Liver (tissue), 8 donors: ENCODE measurements at regions not wholly inside any gene's neighbourhood (a gene's known extent, or its start where the extent isn't known, plus 50 kb on each side); places are given as distances from the start of the nearest gene placed in this dataset.
A peak's percentile ranks its signal among the peaks of the same experiment; 100 is the strongest.

Experiments
- DNase-seq: peaks from one replicate; pipeline ENCODE4 v3.0.0-alpha.2; 2017; ENCODE audit warnings: low spot score
- H3K27ac ChIP-seq, 2 donors: one replicate each; pipeline ENCODE4 v1.7.0; 2013; ENCODE audit warnings: inconsistent platforms in 2 of 2, low read length in 2 of 2, control low read depth in 1 of 2, low read depth in 1 of 2, mild to moderate bottlenecking in 1 of 2
- H3K27me3 ChIP-seq, 4 donors: one replicate each; pipeline versions ENCODE4 v1.6.1 to v1.7.0; 2013; ENCODE audit warnings: low read length in 3 of 4, inconsistent platforms in 1 of 4, mild to moderate bottlenecking in 1 of 4, moderate library complexity in 1 of 4; ENCODE audit not compliant: control insufficient read depth in 4 of 4, insufficient read depth in 4 of 4
- H3K36me3 ChIP-seq, 4 donors: one replicate each; pipeline versions ENCODE4 v1.6.1 to v1.7.0; 2013; ENCODE audit warnings: low read length in 3 of 4, mild to moderate bottlenecking in 3 of 4, low read depth in 1 of 4, moderate library complexity in 1 of 4; ENCODE audit not compliant: control insufficient read depth in 4 of 4, insufficient read depth in 3 of 4
- H3K4me1 ChIP-seq, 4 donors: one replicate each; pipeline versions ENCODE4 v1.6.1 to v1.7.0; 2013; ENCODE audit warnings: low read length in 3 of 4, mild to moderate bottlenecking in 3 of 4, moderate library complexity in 1 of 4; ENCODE audit not compliant: control insufficient read depth in 4 of 4, insufficient read depth in 4 of 4
- H3K4me3 ChIP-seq, 3 donors: one replicate each; pipeline versions ENCODE4 v1.6.1 to v1.7.0; 2013; ENCODE audit warnings: low read length in 3 of 3, control low read depth in 1 of 3, low read depth in 1 of 3, mild to moderate bottlenecking in 1 of 3
- H3K9ac ChIP-seq, 2 donors: one replicate each; pipeline ENCODE4 v1.7.0; 2013; ENCODE audit warnings: low read length in 2 of 2, mild to moderate bottlenecking in 2 of 2, moderate library complexity in 2 of 2, control low read depth in 1 of 2, low read depth in 1 of 2
- H3K9me3 ChIP-seq, 4 donors: one replicate each; pipeline versions ENCODE4 v1.6.1 to v1.7.0; 2013; ENCODE audit warnings: low read length in 3 of 4; ENCODE audit not compliant: control insufficient read depth in 4 of 4
- FOXA1 ChIP-seq: IDR thresholded peaks from 2 replicates; pipeline ENCODE4 v1.6.1; 2016; ENCODE audit warnings: antibody characterized with exemption
- FOXA2 ChIP-seq: IDR thresholded peaks from 2 replicates; pipeline ENCODE4 v1.6.1; 2016; ENCODE audit warnings: antibody characterized with exemption
- GABPA ChIP-seq, 2 donors: IDR thresholded peaks in 1 of 2; conservative IDR thresholded peaks in 1 of 2; 2 replicates each; pipeline ENCODE4 v1.6.1; 2016; ENCODE audit warnings: antibody characterized with exemption in 2 of 2, mild to moderate bottlenecking in 1 of 2, moderate library complexity in 1 of 2
- HNF4A ChIP-seq, 2 donors: conservative IDR thresholded peaks; 2 replicates each; pipeline ENCODE4 v1.6.1; 2016; ENCODE audit warnings: antibody characterized with exemption in 2 of 2, mild to moderate bottlenecking in 2 of 2
- HNF4G ChIP-seq: IDR thresholded peaks from 2 replicates; pipeline ENCODE4 v1.6.1; 2016; ENCODE audit warnings: antibody characterized with exemption
- JUND ChIP-seq, 2 donors: IDR thresholded peaks; 2 replicates each; pipeline ENCODE4 v1.6.1; 2016; ENCODE audit warnings: antibody characterized with exemption in 2 of 2
- NR2F2 ChIP-seq: IDR thresholded peaks from 2 replicates; pipeline ENCODE4 v1.6.1; 2016; ENCODE audit warnings: antibody characterized with exemption
- RAD21 ChIP-seq, 2 donors: IDR thresholded peaks; 2 replicates each; pipeline ENCODE4 v1.6.1; 2016; ENCODE audit warnings: antibody characterized with exemption in 2 of 2, mild to moderate bottlenecking in 2 of 2
- RXRA ChIP-seq, 2 donors: IDR thresholded peaks; 2 replicates each; pipeline ENCODE4 v1.6.1; 2017 to 2018; ENCODE audit warnings: antibody characterized with exemption in 2 of 2, mild to moderate bottlenecking in 1 of 2
- SP1 ChIP-seq: IDR thresholded peaks from 2 replicates; pipeline ENCODE4 v1.6.1; 2018; ENCODE audit warnings: antibody characterized with exemption, mild to moderate bottlenecking
- TAF1 ChIP-seq: conservative IDR thresholded peaks from 2 replicates; pipeline ENCODE4 v1.6.1; 2016; ENCODE audit warnings: antibody characterized with exemption, mild to moderate bottlenecking
- YY1 ChIP-seq: IDR thresholded peaks from 2 replicates; pipeline ENCODE4 v1.6.1; 2016; ENCODE audit warnings: antibody characterized with exemption, mild to moderate bottlenecking
- WGBS: extraction: QIAGEN DNeasy Blood & Tissue Kit; methylation state at CpG from one replicate; pipeline ENCODE4 v1.1.7; 2013; 5-methylcytosine and 5-hydroxymethylcytosine counted together
- TF ChIP-seq, protein P1 (sequence below): fragments of 150-350 bp; IDR thresholded peaks from 2 replicates; pipeline ENCODE4 v1.5.1; 2017; ENCODE audit warnings: improper control_type of control experiment, low read depth, low read length; ENCODE audit not compliant: missing input control
- TF ChIP-seq, protein P2 (sequence below): IDR thresholded peaks from 2 replicates; pipeline ENCODE4 v1.6.1; 2016; ENCODE audit warnings: antibody characterized with exemption
- TF ChIP-seq, protein P3 (sequence below): IDR thresholded peaks from 2 replicates; pipeline ENCODE4 v1.6.1; 2016; ENCODE audit warnings: antibody characterized with exemption, mild to moderate bottlenecking
- TF ChIP-seq, protein P4 (sequence below): IDR thresholded peaks from 2 replicates; pipeline ENCODE4 v1.6.1; 2016; ENCODE audit warnings: antibody characterized with exemption
- donor health status: healthy.
- donor health status: healthy.
- donor health status: healthy.
- donor health status: healthy.
- donor health status: healthy.

DNA sequence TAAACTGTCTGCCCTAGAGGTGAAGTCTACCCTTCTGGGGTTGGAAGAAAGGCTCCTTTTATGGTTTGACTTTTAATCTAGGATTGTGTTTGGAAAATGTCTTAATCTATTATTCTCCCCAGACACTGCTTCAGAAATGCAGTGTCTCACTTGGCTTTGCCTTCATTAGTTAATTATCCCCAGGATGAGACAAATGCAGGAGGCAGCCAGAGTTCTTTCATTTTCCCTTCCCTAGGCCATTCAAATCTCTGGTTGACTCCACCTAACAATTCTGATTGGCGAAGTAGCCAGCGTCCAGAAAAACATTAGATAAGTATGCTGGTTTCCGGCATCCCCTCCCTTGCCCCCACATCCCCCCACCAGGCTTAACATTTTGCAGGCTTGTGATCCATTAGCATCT lies 325.8 kb upstream of the PBX1 start:
- H3K4me3 ChIP-seq = no peak overlapping the region
- 71% methylated on average over 3 of the region's 3 CpGs for WGBS
- H3K9me3 ChIP-seq = no peaks in the 10 kb centered on the region
- TF ChIP-seq, protein P1, sequence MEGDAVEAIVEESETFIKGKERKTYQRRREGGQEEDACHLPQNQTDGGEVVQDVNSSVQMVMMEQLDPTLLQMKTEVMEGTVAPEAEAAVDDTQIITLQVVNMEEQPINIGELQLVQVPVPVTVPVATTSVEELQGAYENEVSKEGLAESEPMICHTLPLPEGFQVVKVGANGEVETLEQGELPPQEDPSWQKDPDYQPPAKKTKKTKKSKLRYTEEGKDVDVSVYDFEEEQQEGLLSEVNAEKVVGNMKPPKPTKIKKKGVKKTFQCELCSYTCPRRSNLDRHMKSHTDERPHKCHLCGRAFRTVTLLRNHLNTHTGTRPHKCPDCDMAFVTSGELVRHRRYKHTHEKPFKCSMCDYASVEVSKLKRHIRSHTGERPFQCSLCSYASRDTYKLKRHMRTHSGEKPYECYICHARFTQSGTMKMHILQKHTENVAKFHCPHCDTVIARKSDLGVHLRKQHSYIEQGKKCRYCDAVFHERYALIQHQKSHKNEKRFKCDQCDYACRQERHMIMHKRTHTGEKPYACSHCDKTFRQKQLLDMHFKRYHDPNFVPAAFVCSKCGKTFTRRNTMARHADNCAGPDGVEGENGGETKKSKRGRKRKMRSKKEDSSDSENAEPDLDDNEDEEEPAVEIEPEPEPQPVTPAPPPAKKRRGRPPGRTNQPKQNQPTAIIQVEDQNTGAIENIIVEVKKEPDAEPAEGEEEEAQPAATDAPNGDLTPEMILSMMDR = no peak
- TF ChIP-seq GABPA (IDR thresholded peaks at IDR 0.05 in 1 of 2, conservative IDR thresholded peaks at IDR 0.05 in 1 of 2) = no peak
- no peak for TF ChIP-seq HNF4G
- no peak for TF ChIP-seq JUND (IDR thresholded peaks at IDR 0.05)
- TF ChIP-seq TAF1 = no peak
- no peak for TF ChIP-seq FOXA1
- TF ChIP-seq, protein P2, sequence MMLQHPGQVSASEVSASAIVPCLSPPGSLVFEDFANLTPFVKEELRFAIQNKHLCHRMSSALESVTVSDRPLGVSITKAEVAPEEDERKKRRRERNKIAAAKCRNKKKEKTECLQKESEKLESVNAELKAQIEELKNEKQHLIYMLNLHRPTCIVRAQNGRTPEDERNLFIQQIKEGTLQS = no peak
- TF ChIP-seq, protein P3, sequence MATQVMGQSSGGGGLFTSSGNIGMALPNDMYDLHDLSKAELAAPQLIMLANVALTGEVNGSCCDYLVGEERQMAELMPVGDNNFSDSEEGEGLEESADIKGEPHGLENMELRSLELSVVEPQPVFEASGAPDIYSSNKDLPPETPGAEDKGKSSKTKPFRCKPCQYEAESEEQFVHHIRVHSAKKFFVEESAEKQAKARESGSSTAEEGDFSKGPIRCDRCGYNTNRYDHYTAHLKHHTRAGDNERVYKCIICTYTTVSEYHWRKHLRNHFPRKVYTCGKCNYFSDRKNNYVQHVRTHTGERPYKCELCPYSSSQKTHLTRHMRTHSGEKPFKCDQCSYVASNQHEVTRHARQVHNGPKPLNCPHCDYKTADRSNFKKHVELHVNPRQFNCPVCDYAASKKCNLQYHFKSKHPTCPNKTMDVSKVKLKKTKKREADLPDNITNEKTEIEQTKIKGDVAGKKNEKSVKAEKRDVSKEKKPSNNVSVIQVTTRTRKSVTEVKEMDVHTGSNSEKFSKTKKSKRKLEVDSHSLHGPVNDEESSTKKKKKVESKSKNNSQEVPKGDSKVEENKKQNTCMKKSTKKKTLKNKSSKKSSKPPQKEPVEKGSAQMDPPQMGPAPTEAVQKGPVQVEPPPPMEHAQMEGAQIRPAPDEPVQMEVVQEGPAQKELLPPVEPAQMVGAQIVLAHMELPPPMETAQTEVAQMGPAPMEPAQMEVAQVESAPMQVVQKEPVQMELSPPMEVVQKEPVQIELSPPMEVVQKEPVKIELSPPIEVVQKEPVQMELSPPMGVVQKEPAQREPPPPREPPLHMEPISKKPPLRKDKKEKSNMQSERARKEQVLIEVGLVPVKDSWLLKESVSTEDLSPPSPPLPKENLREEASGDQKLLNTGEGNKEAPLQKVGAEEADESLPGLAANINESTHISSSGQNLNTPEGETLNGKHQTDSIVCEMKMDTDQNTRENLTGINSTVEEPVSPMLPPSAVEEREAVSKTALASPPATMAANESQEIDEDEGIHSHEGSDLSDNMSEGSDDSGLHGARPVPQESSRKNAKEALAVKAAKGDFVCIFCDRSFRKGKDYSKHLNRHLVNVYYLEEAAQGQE = no peak
- TF ChIP-seq HNF4A (conservative IDR thresholded peaks at IDR 0.05) = no peak
- no peak for TF ChIP-seq SP1
- no peak for TF ChIP-seq FOXA2
- no peaks in the 10 kb centered on the region for H3K4me1 ChIP-seq
- H3K9ac ChIP-seq = no peak overlapping the region
- H3K36me3 ChIP-seq = no peaks in the 10 kb centered on the region
- H3K27ac ChIP-seq = no peak overlapping the region
- no peak for DNase-seq
- H3K27me3 ChIP-seq = no peaks in the 10 kb centered on the region

DNA sequence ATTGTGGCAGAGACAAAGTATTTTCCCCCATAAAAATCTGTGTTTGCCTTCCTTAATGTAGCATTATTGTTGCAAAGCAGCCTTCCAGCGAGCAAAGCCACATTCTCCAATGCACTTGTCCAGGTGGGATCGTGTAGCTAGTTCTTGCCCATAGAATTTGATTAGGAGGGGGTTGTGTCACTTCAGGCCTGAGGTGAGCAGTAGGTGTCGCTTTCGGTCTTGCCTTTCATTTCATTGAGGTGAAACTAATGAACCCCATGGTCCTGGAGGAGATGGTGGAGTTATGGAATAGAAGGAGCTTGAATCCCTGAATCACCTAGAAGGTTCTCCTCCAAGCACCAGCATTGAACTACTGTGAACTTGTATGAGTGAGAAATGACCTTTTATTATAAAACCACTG lies 318.9 kb upstream of the PBX1 start:
- Histone ChIP-seq H3K4me3 (no peak overlapping the region), H3K36me3 (no peaks in the 10 kb centered on the region), H3K4me1 (no peaks in the 10 kb centered on the region), H3K27me3 (no peaks in the 10 kb centered on the region), H3K9ac (no peak overlapping the region), H3K27ac (no peak overlapping the region), H3K9me3 (no peaks in the 10 kb centered on the region)
- TF ChIP-seq HNF4A (conservative IDR thresholded peaks at IDR 0.05) = no peak
- TF ChIP-seq YY1 = no peak
- TF ChIP-seq JUND (IDR thresholded peaks at IDR 0.05) = no peak
- TF ChIP-seq RAD21 (IDR thresholded peaks at IDR 0.05) = peak; percentile 52 to 74
- TF ChIP-seq FOXA1 = no peak
- TF ChIP-seq, protein P3 = no peak
- TF ChIP-seq FOXA2 = no peak
- no peak for TF ChIP-seq NR2F2
- no peak for TF ChIP-seq TAF1
- TF ChIP-seq, protein P1 = peak; percentile 6
- no peak for TF ChIP-seq SP1
- TF ChIP-seq, protein P4, sequence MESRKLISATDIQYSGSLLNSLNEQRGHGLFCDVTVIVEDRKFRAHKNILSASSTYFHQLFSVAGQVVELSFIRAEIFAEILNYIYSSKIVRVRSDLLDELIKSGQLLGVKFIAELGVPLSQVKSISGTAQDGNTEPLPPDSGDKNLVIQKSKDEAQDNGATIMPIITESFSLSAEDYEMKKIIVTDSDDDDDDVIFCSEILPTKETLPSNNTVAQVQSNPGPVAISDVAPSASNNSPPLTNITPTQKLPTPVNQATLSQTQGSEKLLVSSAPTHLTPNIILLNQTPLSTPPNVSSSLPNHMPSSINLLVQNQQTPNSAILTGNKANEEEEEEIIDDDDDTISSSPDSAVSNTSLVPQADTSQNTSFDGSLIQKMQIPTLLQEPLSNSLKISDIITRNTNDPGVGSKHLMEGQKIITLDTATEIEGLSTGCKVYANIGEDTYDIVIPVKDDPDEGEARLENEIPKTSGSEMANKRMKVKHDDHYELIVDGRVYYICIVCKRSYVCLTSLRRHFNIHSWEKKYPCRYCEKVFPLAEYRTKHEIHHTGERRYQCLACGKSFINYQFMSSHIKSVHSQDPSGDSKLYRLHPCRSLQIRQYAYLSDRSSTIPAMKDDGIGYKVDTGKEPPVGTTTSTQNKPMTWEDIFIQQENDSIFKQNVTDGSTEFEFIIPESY = no peak
- TF ChIP-seq HNF4G = no peak
- TF ChIP-seq, protein P2 = no peak
- TF ChIP-seq RXRA (IDR thresholded peaks at IDR 0.05) = no peak
- no peak for DNase-seq
- 50% methylated on average over 4 of the region's 4 CpGs for WGBS
